Neural crest cell (in vitro differentiated cells): ENCODE measurements at regions not wholly inside any gene's neighbourhood (a gene's known extent, or its start where the extent isn't known, plus 50 kb on each side); places are given as distances from the start of the nearest gene placed in this dataset.

Experiments
- DNase-seq: peaks from one replicate; pipeline ENCODE4 v3.0.0; 2021; ENCODE audit warnings: low read depth, mixed read lengths, low spot score
- H3K27ac Mint-ChIP-seq: one replicate; pipeline ENCODE4 v1.8.0; 2021; ENCODE audit warnings: mild to moderate bottlenecking, mixed read lengths; ENCODE audit not compliant: unreplicated experiment
- H3K27me3 Mint-ChIP-seq: 2 replicates; pipeline ENCODE4 v1.8.0; 2021; ENCODE audit warnings: low read depth, mild to moderate bottlenecking, mixed read lengths
- H3K36me3 Mint-ChIP-seq: 2 replicates; pipeline ENCODE4 v1.8.0; 2021; ENCODE audit warnings: low read depth, mild to moderate bottlenecking, mixed read lengths
- H3K4me1 Mint-ChIP-seq: 2 replicates; pipeline ENCODE4 v1.8.0; 2021; ENCODE audit warnings: mixed read lengths
- H3K4me3 Mint-ChIP-seq: one replicate; pipeline ENCODE4 v1.8.0; 2021; ENCODE audit warnings: mild to moderate bottlenecking, mixed read lengths
- H3K9me3 Mint-ChIP-seq: 2 replicates; pipeline ENCODE4 v1.8.0; 2021; ENCODE audit warnings: mixed read lengths
- TF ChIP-seq, protein P1 (sequence below): fragments of 200-600 bp; sonication (generic); conservative IDR thresholded peaks from 2 replicates; pipeline ENCODE4 v1.5.0; 2021; ENCODE audit warnings: antibody characterized with exemption, mild to moderate bottlenecking

DNA sequence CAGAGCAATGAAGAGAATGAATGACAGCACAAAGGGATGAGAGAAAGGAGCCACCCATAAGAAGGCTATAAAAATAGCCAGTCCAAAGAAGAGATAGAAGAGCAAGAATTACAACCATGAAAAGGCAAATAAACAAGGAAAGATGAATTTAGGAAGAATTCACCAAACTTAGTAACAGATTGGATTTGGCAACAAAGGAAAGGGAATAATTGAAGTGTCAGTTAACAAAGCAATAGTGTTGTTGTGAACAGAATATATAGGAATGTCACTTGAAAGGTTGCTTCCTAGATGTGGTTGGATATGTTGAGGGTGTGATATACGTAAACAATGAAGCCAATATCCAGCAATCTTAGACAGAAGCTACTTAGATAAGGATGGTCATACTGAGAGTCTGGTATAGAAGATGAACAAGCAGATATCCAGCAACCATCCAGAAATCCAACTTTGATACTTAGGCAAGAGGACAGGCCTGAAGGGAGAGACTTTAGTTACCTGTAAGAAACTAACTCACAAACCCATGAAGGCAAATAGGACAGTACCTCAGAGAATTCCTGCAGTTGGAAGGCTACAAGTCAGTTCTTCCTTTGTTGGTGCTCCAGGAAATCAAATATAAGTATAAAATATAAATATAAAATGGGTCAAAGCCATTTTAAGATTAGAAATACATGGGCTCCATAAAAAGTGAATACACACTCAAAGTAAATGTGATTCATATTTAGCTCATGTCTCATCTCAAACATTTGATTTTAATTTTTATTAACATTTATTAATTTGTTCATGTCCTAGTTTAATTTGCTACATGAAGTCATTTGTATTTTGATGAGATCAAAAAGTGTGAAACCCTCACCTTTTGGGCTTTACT, 106.5 kb downstream of the HFE start:
- Mint-ChIP-seq H3K27me3 (peaks cover 18% of the 10 kb centered on the region), H3K27ac (no peak overlapping the region), H3K4me3 (peak overlapping the region; percentile 98), H3K9me3 (no peaks in the 10 kb centered on the region), H3K4me1 (peaks cover 46% of the 10 kb centered on the region), H3K36me3 (peaks cover 6% of the 10 kb centered on the region)
- DNase-seq, result no peak
- TF ChIP-seq, protein P1, sequence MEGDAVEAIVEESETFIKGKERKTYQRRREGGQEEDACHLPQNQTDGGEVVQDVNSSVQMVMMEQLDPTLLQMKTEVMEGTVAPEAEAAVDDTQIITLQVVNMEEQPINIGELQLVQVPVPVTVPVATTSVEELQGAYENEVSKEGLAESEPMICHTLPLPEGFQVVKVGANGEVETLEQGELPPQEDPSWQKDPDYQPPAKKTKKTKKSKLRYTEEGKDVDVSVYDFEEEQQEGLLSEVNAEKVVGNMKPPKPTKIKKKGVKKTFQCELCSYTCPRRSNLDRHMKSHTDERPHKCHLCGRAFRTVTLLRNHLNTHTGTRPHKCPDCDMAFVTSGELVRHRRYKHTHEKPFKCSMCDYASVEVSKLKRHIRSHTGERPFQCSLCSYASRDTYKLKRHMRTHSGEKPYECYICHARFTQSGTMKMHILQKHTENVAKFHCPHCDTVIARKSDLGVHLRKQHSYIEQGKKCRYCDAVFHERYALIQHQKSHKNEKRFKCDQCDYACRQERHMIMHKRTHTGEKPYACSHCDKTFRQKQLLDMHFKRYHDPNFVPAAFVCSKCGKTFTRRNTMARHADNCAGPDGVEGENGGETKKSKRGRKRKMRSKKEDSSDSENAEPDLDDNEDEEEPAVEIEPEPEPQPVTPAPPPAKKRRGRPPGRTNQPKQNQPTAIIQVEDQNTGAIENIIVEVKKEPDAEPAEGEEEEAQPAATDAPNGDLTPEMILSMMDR, result no peak

DNA sequence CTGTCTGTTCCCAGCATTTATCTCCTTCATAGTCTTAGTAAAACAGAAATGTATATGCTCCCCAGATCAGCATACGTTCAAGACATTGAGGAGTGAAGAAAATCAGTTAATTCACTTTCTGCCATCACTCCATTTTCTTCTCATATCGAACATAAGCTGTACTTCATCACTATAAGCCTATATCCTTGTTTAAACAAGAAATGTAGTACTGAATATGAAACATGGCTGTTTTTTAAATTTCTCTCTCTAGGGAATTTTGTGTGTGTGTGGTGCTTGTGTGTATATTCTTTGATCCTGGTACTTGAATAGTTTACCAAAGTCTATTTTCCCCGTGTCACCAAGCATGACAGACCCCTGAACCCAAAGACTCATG, 107.1 kb downstream of the HFE start:
- peaks cover 20% of the 10 kb centered on the region for H3K27me3 Mint-ChIP-seq
- H3K9me3 Mint-ChIP-seq, result no peaks in the 10 kb centered on the region
- H3K36me3 Mint-ChIP-seq, result peaks cover 9% of the 10 kb centered on the region
- H3K27ac Mint-ChIP-seq, result no peak overlapping the region
- TF ChIP-seq, protein P1, result no peak
- H3K4me3 Mint-ChIP-seq, result peak overlapping the region; percentile 98
- no peak for DNase-seq
- peaks cover 46% of the 10 kb centered on the region for H3K4me1 Mint-ChIP-seq

DNA sequence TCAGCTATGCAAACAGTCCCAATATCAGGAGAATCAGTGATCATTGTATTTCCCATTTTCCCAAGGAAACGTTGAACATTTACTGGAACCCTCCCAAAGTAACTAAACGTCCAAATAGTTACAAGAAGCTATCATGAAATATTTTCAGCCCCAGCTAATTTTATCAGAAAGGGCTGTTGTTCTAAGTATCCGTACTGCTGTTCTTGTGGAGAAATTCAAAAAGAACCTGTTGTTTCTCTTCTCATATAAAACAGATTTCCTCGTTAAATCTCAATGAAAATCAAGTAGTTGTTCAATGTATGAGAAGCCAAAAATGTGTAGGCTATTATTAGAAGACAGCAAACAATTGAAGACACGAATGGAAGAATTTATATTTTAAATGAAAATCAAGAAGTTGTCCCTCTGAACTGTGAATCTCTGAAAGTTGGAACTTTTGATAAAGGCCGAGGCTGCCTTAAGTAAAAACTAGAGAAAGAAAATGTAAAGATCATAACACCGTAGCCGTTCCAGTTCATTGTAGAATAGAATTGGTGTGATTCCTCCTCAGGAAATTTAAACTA, 107.7 kb downstream of the HFE start:
- H3K27me3 Mint-ChIP-seq, result peaks cover 24% of the 10 kb centered on the region
- peak overlapping the region; percentile 98 for H3K4me3 Mint-ChIP-seq
- peaks cover 9% of the 10 kb centered on the region for H3K36me3 Mint-ChIP-seq
- H3K9me3 Mint-ChIP-seq, result no peaks in the 10 kb centered on the region
- no peak for DNase-seq
- peak overlapping the region; percentile 88 for H3K27ac Mint-ChIP-seq
- TF ChIP-seq, protein P1, result no peak
- H3K4me1 Mint-ChIP-seq, result peaks cover 48% of the 10 kb centered on the region

DNA sequence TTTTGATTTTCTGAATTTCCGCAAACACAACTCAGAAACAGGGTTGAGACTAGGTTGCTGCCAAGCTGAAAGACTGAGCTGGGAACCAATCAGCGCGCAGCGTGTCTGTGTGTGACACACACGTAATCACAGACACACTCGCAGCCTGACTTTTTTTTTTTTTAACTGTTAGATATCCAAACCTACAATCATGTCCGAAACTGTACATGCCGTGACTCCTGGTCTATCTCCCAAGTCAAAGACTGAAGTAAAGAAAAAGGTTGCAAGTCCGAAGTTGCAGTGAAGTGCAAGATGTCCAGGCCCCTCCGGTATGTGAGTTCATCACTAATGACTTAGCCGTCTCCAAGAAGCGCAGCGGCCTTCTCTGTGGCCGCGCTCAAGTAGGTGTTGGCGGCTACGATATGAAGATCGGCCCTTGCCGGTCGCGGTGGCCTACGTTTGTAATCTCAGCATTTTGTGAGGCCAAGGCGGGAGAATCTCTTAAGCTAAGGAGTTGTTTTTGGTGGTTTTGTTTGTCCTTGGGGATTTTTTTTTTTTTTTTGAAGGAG, 108.2 kb downstream of the HFE start:
- peak overlapping the region; percentile 98 for H3K4me3 Mint-ChIP-seq
- peaks cover 24% of the 10 kb centered on the region for H3K27me3 Mint-ChIP-seq
- H3K4me1 Mint-ChIP-seq, result peaks cover 52% of the 10 kb centered on the region
- H3K9me3 Mint-ChIP-seq, result no peaks in the 10 kb centered on the region
- TF ChIP-seq, protein P1, result no peak
- H3K27ac Mint-ChIP-seq, result peak overlapping the region; percentile 88
- H3K36me3 Mint-ChIP-seq, result peaks cover 9% of the 10 kb centered on the region
- DNase-seq, result peak; percentile 55

DNA sequence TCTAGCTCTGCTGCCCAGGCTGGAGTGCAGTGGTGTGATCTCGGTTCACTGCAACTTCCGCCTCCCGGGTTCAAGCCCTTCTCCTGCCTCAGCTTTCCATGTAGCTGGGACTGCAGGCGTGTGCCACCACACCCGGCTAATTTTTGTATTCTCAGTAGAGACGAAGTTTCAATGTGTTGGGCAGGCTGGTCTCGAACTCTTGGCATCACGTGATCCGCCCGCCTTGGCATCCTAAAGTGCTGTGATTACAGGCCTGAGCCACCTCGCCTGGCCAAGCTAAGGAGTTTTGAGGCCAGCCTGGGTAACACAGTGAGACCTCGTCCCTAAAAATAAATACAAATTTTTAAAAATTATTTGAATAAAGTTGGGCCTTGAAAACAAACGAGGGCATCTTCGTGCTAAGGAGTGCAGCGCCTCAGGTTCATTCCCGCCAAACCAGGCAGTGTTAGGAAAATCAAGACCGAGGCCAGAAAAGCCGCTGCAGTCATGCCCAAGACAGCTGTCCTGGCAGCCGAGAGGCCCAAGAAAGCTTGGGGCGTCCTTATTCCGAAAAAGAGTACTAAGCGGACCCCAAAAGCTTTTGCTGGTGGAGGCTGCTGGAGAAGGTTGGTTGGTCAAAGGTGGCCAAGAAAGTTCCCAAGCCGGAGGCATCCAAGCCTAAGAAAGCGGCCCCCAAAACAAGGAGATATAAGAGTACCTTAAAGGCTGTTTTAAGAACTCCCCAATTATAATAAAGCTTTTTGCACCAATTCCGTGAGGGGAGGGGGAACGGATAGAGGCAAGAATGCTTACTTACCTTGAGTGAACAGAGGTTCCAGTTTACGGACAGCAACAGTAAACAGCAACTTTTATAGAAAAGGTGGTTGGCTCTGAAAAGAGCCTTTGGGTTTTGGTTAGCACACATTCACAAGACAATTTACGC, 109.0 kb downstream of the HFE start:
- H3K27ac Mint-ChIP-seq, result peak overlapping the region; percentile 96
- TF ChIP-seq, protein P1, result no peak
- peaks cover 9% of the 10 kb centered on the region for H3K36me3 Mint-ChIP-seq
- no peaks in the 10 kb centered on the region for H3K9me3 Mint-ChIP-seq
- H3K4me3 Mint-ChIP-seq, result peak overlapping the region; percentile 98
- H3K27me3 Mint-ChIP-seq, result peaks cover 24% of the 10 kb centered on the region
- peak; percentile 26 for DNase-seq
- peaks cover 54% of the 10 kb centered on the region for H3K4me1 Mint-ChIP-seq
